Endothelial cell (in vitro differentiated cells): ENCODE measurements at regions not wholly inside any gene's neighbourhood (a gene's known extent, or its start where the extent isn't known, plus 50 kb on each side); places are given as distances from the start of the nearest gene placed in this dataset.

Experiments
- DNase-seq: peaks from one replicate; pipeline ENCODE4 v3.0.0; 2021; ENCODE audit warnings: low spot score
- H3K27ac Mint-ChIP-seq: one replicate; pipeline ENCODE4 v1.8.0; 2021; ENCODE audit warnings: mixed read lengths, inconsistent platforms; ENCODE audit not compliant: unreplicated experiment
- H3K27me3 Mint-ChIP-seq: one replicate; pipeline ENCODE4 v1.8.0; 2021; ENCODE audit warnings: mild to moderate bottlenecking, moderate library complexity, mixed read lengths, inconsistent platforms; ENCODE audit not compliant: unreplicated experiment
- H3K36me3 Mint-ChIP-seq: one replicate; pipeline ENCODE4 v1.8.0; 2021; ENCODE audit warnings: mild to moderate bottlenecking, low read depth, mixed read lengths, inconsistent platforms; ENCODE audit not compliant: unreplicated experiment
- H3K4me1 Mint-ChIP-seq: one replicate; pipeline ENCODE4 v1.8.0; 2021; ENCODE audit warnings: mild to moderate bottlenecking, mixed read lengths, inconsistent platforms; ENCODE audit not compliant: unreplicated experiment
- H3K4me3 Mint-ChIP-seq: one replicate; pipeline ENCODE4 v1.8.0; 2021; ENCODE audit warnings: mild to moderate bottlenecking, mixed read lengths, inconsistent platforms; ENCODE audit not compliant: unreplicated experiment
- H3K9me3 Mint-ChIP-seq: one replicate; pipeline ENCODE4 v1.8.0; 2021; ENCODE audit warnings: mixed read lengths, inconsistent platforms; ENCODE audit not compliant: unreplicated experiment
- CTCF ChIP-seq: fragments of 200-600 bp; sonication (generic); IDR thresholded peaks from one replicate; pipeline ENCODE4 v1.5.0; 2021; ENCODE audit warnings: antibody characterized with exemption; ENCODE audit not compliant: unreplicated experiment

- TF ChIP-seq CTCF = no peak
- no peaks in the 10 kb centered on the region for H3K9me3 Mint-ChIP-seq
- DNase-seq = no peak
- H3K27ac Mint-ChIP-seq = no peak overlapping the region
- peaks cover 7% of the 10 kb centered on the region for H3K27me3 Mint-ChIP-seq
- H3K36me3 Mint-ChIP-seq = no peaks in the 10 kb centered on the region
- H3K4me1 Mint-ChIP-seq = peaks cover 2% of the 10 kb centered on the region
- H3K4me3 Mint-ChIP-seq = no peak overlapping the region
Observed at GRCh38 chr7:131690441-131690840, 134.0 kb upstream of the PODXL start.

GRCh38 chr7:131689662-131690234 lies 133.3 kb upstream of the PODXL start:
- TF ChIP-seq CTCF = no peak
- Mint-ChIP-seq H3K27ac (no peak overlapping the region), H3K4me1 (peaks cover 2% of the 10 kb centered on the region), H3K36me3 (no peaks in the 10 kb centered on the region), H3K9me3 (no peaks in the 10 kb centered on the region), H3K27me3 (peaks cover 7% of the 10 kb centered on the region), H3K4me3 (no peak overlapping the region)
- DNase-seq = no peak

GRCh38 chr7:131688738-131689661 lies 132.6 kb upstream of the PODXL start:
- peak; percentile 97 for TF ChIP-seq CTCF
- Mint-ChIP-seq H3K4me1 (peaks cover 2% of the 10 kb centered on the region), H3K27me3 (peaks cover 7% of the 10 kb centered on the region), H3K36me3 (no peaks in the 10 kb centered on the region), H3K4me3 (no peak overlapping the region), H3K27ac (no peak overlapping the region), H3K9me3 (no peaks in the 10 kb centered on the region)
- peak; percentile 85 for DNase-seq

GRCh38 chr7:131687296-131687695 lies 130.9 kb upstream of the PODXL start:
- Mint-ChIP-seq H3K4me3 (no peak overlapping the region), H3K4me1 (peaks cover 2% of the 10 kb centered on the region), H3K36me3 (no peaks in the 10 kb centered on the region), H3K27ac (no peak overlapping the region), H3K9me3 (no peaks in the 10 kb centered on the region), H3K27me3 (peaks cover 7% of the 10 kb centered on the region)
- no peak for DNase-seq
- TF ChIP-seq CTCF = no peak

- Mint-ChIP-seq H3K9me3 (no peaks in the 10 kb centered on the region), H3K4me1 (peaks cover 2% of the 10 kb centered on the region), H3K27me3 (peaks cover 7% of the 10 kb centered on the region), H3K36me3 (no peaks in the 10 kb centered on the region), H3K4me3 (no peak overlapping the region), H3K27ac (no peak overlapping the region)
- TF ChIP-seq CTCF = no peak
- DNase-seq = no peak
Observed at GRCh38 chr7:131686833-131687232, 130.4 kb upstream of the PODXL start.
